ENCODE measurements at regions not wholly inside any gene's neighbourhood (a gene's known extent, or its start where the extent isn't known, plus 50 kb on each side); places are given as distances from the start of the nearest gene placed in this dataset.

- no peak for FAIRE-seq
These were observed 516.5 kb downstream of the CD83 start for GRCh38 chr6:14634072-14634471.

GRCh38 chr6:14635195-14635594 lies 517.6 kb downstream of the CD83 start:
- DNase-seq (ENCODE audit: extremely low spot score, insufficient read length, low read depth) (no peak), FAIRE-seq (peak; percentile 71)

More at GRCh38 chr6:14634072-14634471, 516.5 kb downstream of the CD83 start:
- no peak for DNase-seq (ENCODE audit: extremely low spot score, insufficient read length, low read depth)

- peak; percentile 72 for FAIRE-seq
- DNase-seq (ENCODE audit: extremely low spot score, insufficient read length, low read depth): no peak
These were observed 518.5 kb downstream of the CD83 start for GRCh38 chr6:14635934-14636591.

GRCh38 chr6:14638435-14638905 lies 520.9 kb downstream of the CD83 start:
- FAIRE-seq (no peak), DNase-seq (ENCODE audit: extremely low spot score, insufficient read length, low read depth) (no peak)

GRCh38 chr6:14638906-14639761 lies 521.6 kb downstream of the CD83 start:
- FAIRE-seq (no peak), DNase-seq (ENCODE audit: extremely low spot score, insufficient read length, low read depth) (no peak)

- DNase-seq (ENCODE audit: extremely low spot score, insufficient read length, low read depth) (no peak), FAIRE-seq (no peak)
These were observed 522.5 kb downstream of the CD83 start for GRCh38 chr6:14639983-14640599.

GRCh38 chr6:14640631-14641030 lies 523.1 kb downstream of the CD83 start:
- FAIRE-seq (no peak), DNase-seq (ENCODE audit: extremely low spot score, insufficient read length, low read depth) (no peak)

- no peak for DNase-seq (ENCODE audit: extremely low spot score, insufficient read length, low read depth)
- no peak for FAIRE-seq
These were observed 524.0 kb downstream of the CD83 start for GRCh38 chr6:14641423-14642135.

GRCh38 chr6:14642136-14642505 lies 524.5 kb downstream of the CD83 start:
- FAIRE-seq (no peak), DNase-seq (ENCODE audit: extremely low spot score, insufficient read length, low read depth) (no peak)

- FAIRE-seq: no peak
- DNase-seq (ENCODE audit: extremely low spot score, insufficient read length, low read depth): no peak
These were observed 525.3 kb downstream of the CD83 start for GRCh38 chr6:14642842-14643241.

GRCh38 chr6:14644381-14644780 lies 526.8 kb downstream of the CD83 start:
- DNase-seq (ENCODE audit: extremely low spot score, insufficient read length, low read depth) (no peak), FAIRE-seq (no peak)

- no peak for FAIRE-seq
- no peak for DNase-seq (ENCODE audit: extremely low spot score, insufficient read length, low read depth)
These were observed 527.6 kb downstream of the CD83 start for GRCh38 chr6:14645221-14645620.

GRCh38 chr6:14645841-14646240 lies 528.3 kb downstream of the CD83 start:
- DNase-seq (ENCODE audit: extremely low spot score, insufficient read length, low read depth) (no peak), FAIRE-seq (no peak)

- DNase-seq (ENCODE audit: extremely low spot score, insufficient read length, low read depth) (no peak), FAIRE-seq (no peak)
These were observed 528.8 kb downstream of the CD83 start for GRCh38 chr6:14646371-14646770.

- DNase-seq (ENCODE audit: extremely low spot score, insufficient read length, low read depth): no peak
- no peak for FAIRE-seq
These were observed 529.8 kb downstream of the CD83 start for GRCh38 chr6:14647357-14647756.

- DNase-seq (ENCODE audit: extremely low spot score, insufficient read length, low read depth) (no peak), FAIRE-seq (no peak)
These were observed 535.0 kb downstream of the CD83 start for GRCh38 chr6:14652536-14652935.

- FAIRE-seq: no peak
- no peak for DNase-seq (ENCODE audit: extremely low spot score, insufficient read length, low read depth)
These were observed 537.9 kb downstream of the CD83 start for GRCh38 chr6:14655201-14656061.

- no peak for DNase-seq (ENCODE audit: extremely low spot score, insufficient read length, low read depth)
- FAIRE-seq: peak; percentile 50
These were observed 538.5 kb downstream of the CD83 start for GRCh38 chr6:14656078-14656521.

- no peak for DNase-seq (ENCODE audit: extremely low spot score, insufficient read length, low read depth)
- FAIRE-seq: no peak
These were observed 539.1 kb downstream of the CD83 start for GRCh38 chr6:14656649-14657048.

Measured in GM18507 (cell line).